Keratinocyte (primary cell): ENCODE measurements at regions not wholly inside any gene's neighbourhood (a gene's known extent, or its start where the extent isn't known, plus 50 kb on each side); places are given as distances from the start of the nearest gene placed in this dataset.

Experiments
- DNase-seq: peaks from one replicate; pipeline ENCODE4 v3.0.0-alpha.2; 2011; ENCODE audit warnings: low read depth, missing footprints, low spot score
- FAIRE-seq: peaks from 2 replicates; lab custom pipeline; 2011; peaks lifted over from hg19 to GRCh38; lab: Jason Lieb, UNC
- H2AFZ ChIP-seq: 2 replicates; pipeline ENCODE4 v1.6.0; 2012; ENCODE audit warnings: low read length, control low read depth, inconsistent platforms; ENCODE audit not compliant: control insufficient read depth
- H3K27ac ChIP-seq: 2 replicates; pipeline ENCODE4 v1.5.1; 2011; ENCODE audit warnings: low read length; ENCODE audit not compliant: control insufficient read depth, insufficient read depth
- H3K27me3 ChIP-seq: 3 replicates; pipeline ENCODE4 v1.6.0; 2011; ENCODE audit warnings: low read length; ENCODE audit not compliant: control insufficient read depth, insufficient read depth; ENCODE audit errors: extremely low read depth
- H3K36me3 ChIP-seq, 2 experiments: 2 replicates in 1 of 2; 3 replicates in 1 of 2; pipeline ENCODE4 v1.5.1; 2011; ENCODE audit warnings: low read length in 2 of 2, mild to moderate bottlenecking in 1 of 2; ENCODE audit not compliant: control insufficient read depth in 2 of 2, insufficient read depth in 2 of 2; ENCODE audit errors: extremely low read depth in 1 of 2
- H3K4me1 ChIP-seq: 3 replicates; pipeline ENCODE4 v1.5.1; 2011; ENCODE audit warnings: low read length; ENCODE audit not compliant: control insufficient read depth, insufficient read depth; ENCODE audit errors: extremely low read depth
- H3K4me2 ChIP-seq: 3 replicates; pipeline ENCODE4 v1.6.0; 2011; ENCODE audit warnings: low read depth, low read length; ENCODE audit not compliant: control insufficient read depth, insufficient read depth; ENCODE audit errors: extremely low read depth
- H3K4me3 ChIP-seq, 3 experiments: fragments of 200-600 bp in 1 of 3; sonication (generic) in 1 of 3; 2 replicates in 2 of 3; 3 replicates in 1 of 3; pipeline ENCODE4 v1.5.1; 2011 to 2016; ENCODE audit warnings: low read length in 3 of 3, mild to moderate bottlenecking in 3 of 3, control low read depth in 2 of 3, inconsistent platforms in 1 of 3, low read depth in 1 of 3, mixed read lengths in 1 of 3, mixed run types in 1 of 3, moderate library complexity in 1 of 3; ENCODE audit not compliant: control insufficient read depth in 2 of 3, insufficient read depth in 2 of 3; ENCODE audit errors: extremely low read depth in 1 of 3
- H3K79me2 ChIP-seq: 2 replicates; pipeline ENCODE4 v1.6.0; 2012; ENCODE audit warnings: low read length; ENCODE audit not compliant: control insufficient read depth, insufficient read depth
- H3K9ac ChIP-seq: 3 replicates; pipeline ENCODE4 v1.6.0; 2011; ENCODE audit warnings: low read length; ENCODE audit not compliant: control insufficient read depth, insufficient read depth; ENCODE audit errors: extremely low read depth
- H3K9me1 ChIP-seq: 3 replicates; pipeline ENCODE4 v1.6.0; 2011; ENCODE audit warnings: low read length; ENCODE audit not compliant: control insufficient read depth, insufficient read depth; ENCODE audit errors: extremely low read depth
- H3K9me3 ChIP-seq: 2 replicates; pipeline ENCODE4 v1.5.1; 2012; ENCODE audit warnings: low read depth, low read length; ENCODE audit not compliant: control insufficient read depth
- H4K20me1 ChIP-seq: 3 replicates; pipeline ENCODE4 v1.6.0; 2011; ENCODE audit warnings: low read length; ENCODE audit not compliant: control insufficient read depth, insufficient read depth; ENCODE audit errors: extremely low read depth
- CTCF ChIP-seq, 3 experiments: IDR thresholded peaks in 1 of 3; conservative IDR thresholded peaks in 1 of 3; optimal IDR thresholded peaks in 1 of 3; 2 replicates in 2 of 3; 3 replicates in 1 of 3; pipeline versions ENCODE3 to v1.5.1; 2011; ENCODE audit warnings: low read length in 3 of 3, mild to moderate bottlenecking in 3 of 3, moderate library complexity in 2 of 3, control low read depth in 1 of 3, inconsistent platforms in 1 of 3; ENCODE audit not compliant: insufficient read depth in 2 of 3; ENCODE audit errors: extremely low read depth in 1 of 3
- EZH2 ChIP-seq: IDR thresholded peaks from one replicate; pipeline ENCODE4 v1.6.1; 2012; ENCODE audit warnings: inconsistent platforms, mild to moderate bottlenecking, low read length, moderate library complexity
- dilution Hi-C: fragments of 300-500 bp; cut with MboI; formaldehyde crosslinking; loops from one replicate; pipeline ENCODE4 v1.7.0; 2020; ENCODE audit warnings: low sequenced_read_pairs; ENCODE audit not compliant: extremely low pct_ligation_motif_present

- Histone ChIP-seq H3K4me3 (no peak overlapping the region), H2AFZ (no peak overlapping the region), H3K4me2 (no peak overlapping the region), H4K20me1 (no peaks in the 10 kb centered on the region), H3K4me1 (no peaks in the 10 kb centered on the region), H3K79me2 (no peaks in the 10 kb centered on the region), H3K9ac (no peak overlapping the region), H3K27me3 (no peaks in the 10 kb centered on the region), H3K9me3 (no peaks in the 10 kb centered on the region), H3K9me1 (no peaks in the 10 kb centered on the region), H3K36me3 (no peaks in the 10 kb centered on the region), H3K27ac (no peak overlapping the region)
- DNase-seq (no peak), FAIRE-seq (no peak)
- TF ChIP-seq EZH2 (no peak), CTCF (optimal IDR thresholded peaks at IDR 0.05 in 1 of 3, IDR thresholded peaks at IDR 0.05 in 1 of 3, conservative IDR thresholded peaks at IDR 0.05 in 1 of 3; ENCODE audit: extremely low read depth in 1 of 3, insufficient read depth in 2 of 3, low read length in 3 of 3) (no peak)
- dilution Hi-C loops = no loop called here
Measured at GRCh38 chr1:195590649-195591048, 1017.6 kb downstream of the KCNT2 start.

GRCh38 chr1:195584870-195585624 lies 1023.2 kb downstream of the KCNT2 start:
- no peak for TF ChIP-seq EZH2
- peak in 1 of 3 experiments; percentile 24 for TF ChIP-seq CTCF (optimal IDR thresholded peaks at IDR 0.05 in 1 of 3, IDR thresholded peaks at IDR 0.05 in 1 of 3, conservative IDR thresholded peaks at IDR 0.05 in 1 of 3; ENCODE audit: extremely low read depth in 1 of 3, insufficient read depth in 2 of 3, low read length in 3 of 3)
- Histone ChIP-seq H3K4me2 (no peak overlapping the region), H3K4me1 (no peaks in the 10 kb centered on the region), H3K79me2 (no peaks in the 10 kb centered on the region), H3K27ac (no peak overlapping the region), H3K9me3 (no peaks in the 10 kb centered on the region), H3K9me1 (no peaks in the 10 kb centered on the region), H3K4me3 (no peak overlapping the region), H4K20me1 (no peaks in the 10 kb centered on the region), H3K9ac (no peak overlapping the region), H2AFZ (no peak overlapping the region), H3K27me3 (no peaks in the 10 kb centered on the region), H3K36me3 (no peaks in the 10 kb centered on the region)
- FAIRE-seq (no peak), DNase-seq (no peak)
- dilution Hi-C loops = no loop called here
